ENCODE measurements at regions not wholly inside any gene's neighbourhood (a gene's known extent, or its start where the extent isn't known, plus 50 kb on each side); places are given as distances from the start of the nearest gene placed in this dataset.

GRCh38 chr5:66423484-66423883 lies 172.7 kb upstream of the MAST4 start:
- no peak for TF ChIP-seq EZH2phosphoT487 (IDR thresholded peaks at IDR 0.05; ENCODE audit: borderline replicate concordance, low read depth, low read length)
- TF ChIP-seq CTCF (conservative IDR thresholded peaks at IDR 0.05; ENCODE audit: low read length), result no peak
